ENCODE measurements at regions not wholly inside any gene's neighbourhood (a gene's known extent, or its start where the extent isn't known, plus 50 kb on each side); places are given as distances from the start of the nearest gene placed in this dataset.

- Histone ChIP-seq H3K4me3 (ENCODE audit: low read length) (no peak overlapping the region), H3K4me1 (ENCODE audit: low read length) (no peaks in the 10 kb centered on the region), H3K36me3 (replicated peaks; ENCODE audit: low read depth, low read length) (no peaks in the 10 kb centered on the region), H3K79me2 (ENCODE audit: low read length) (no peaks in the 10 kb centered on the region), H4K20me1 (ENCODE audit: insufficient read depth, low read length) (no peaks in the 10 kb centered on the region), H3K27me3 (ENCODE audit: low read depth, low read length) (0 out of 2 replicates have a peak, but pooled peaks cover 4% of the 10 kb centered on the region), H2AFZ (ENCODE audit: low read depth, low read length) (no peak overlapping the region), H3K9me3 (ENCODE audit: insufficient read depth, low read length) (no peaks in the 10 kb centered on the region), H3K9ac (ENCODE audit: low read length) (no peak overlapping the region), H3K27ac (ENCODE audit: low read length) (no peak overlapping the region), H3K4me2 (ENCODE audit: low read length) (no peak overlapping the region)
- TF ChIP-seq EZH2phosphoT487 (IDR thresholded peaks at IDR 0.05; ENCODE audit: low read depth), result no peak
- TF ChIP-seq, protein P1, sequence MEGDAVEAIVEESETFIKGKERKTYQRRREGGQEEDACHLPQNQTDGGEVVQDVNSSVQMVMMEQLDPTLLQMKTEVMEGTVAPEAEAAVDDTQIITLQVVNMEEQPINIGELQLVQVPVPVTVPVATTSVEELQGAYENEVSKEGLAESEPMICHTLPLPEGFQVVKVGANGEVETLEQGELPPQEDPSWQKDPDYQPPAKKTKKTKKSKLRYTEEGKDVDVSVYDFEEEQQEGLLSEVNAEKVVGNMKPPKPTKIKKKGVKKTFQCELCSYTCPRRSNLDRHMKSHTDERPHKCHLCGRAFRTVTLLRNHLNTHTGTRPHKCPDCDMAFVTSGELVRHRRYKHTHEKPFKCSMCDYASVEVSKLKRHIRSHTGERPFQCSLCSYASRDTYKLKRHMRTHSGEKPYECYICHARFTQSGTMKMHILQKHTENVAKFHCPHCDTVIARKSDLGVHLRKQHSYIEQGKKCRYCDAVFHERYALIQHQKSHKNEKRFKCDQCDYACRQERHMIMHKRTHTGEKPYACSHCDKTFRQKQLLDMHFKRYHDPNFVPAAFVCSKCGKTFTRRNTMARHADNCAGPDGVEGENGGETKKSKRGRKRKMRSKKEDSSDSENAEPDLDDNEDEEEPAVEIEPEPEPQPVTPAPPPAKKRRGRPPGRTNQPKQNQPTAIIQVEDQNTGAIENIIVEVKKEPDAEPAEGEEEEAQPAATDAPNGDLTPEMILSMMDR (IDR thresholded peaks at IDR 0.05; ENCODE audit: low read depth, low read length), result no peak
Measured at GRCh38 chr20:16166737-16167136, 406.5 kb downstream of the KIF16B start.

GRCh38 chr20:16158976-16159286 lies 414.3 kb downstream of the KIF16B start:
- Histone ChIP-seq H3K79me2 (ENCODE audit: low read length) (no peaks in the 10 kb centered on the region), H3K4me3 (ENCODE audit: low read length) (peak overlapping the region; percentile 65), H3K36me3 (replicated peaks; ENCODE audit: low read depth, low read length) (no peaks in the 10 kb centered on the region), H3K27ac (ENCODE audit: low read length) (peak overlapping the region; percentile 43), H3K4me2 (ENCODE audit: low read length) (peak overlapping the region; percentile 88), H2AFZ (ENCODE audit: low read depth, low read length) (peak overlapping the region; percentile 21; the same call in 1 of the 2 replicates), H3K4me1 (ENCODE audit: low read length) (peaks cover 19% of the 10 kb centered on the region), H3K9me3 (ENCODE audit: insufficient read depth, low read length) (0 out of 2 replicates have a peak, but pooled peaks cover 3% of the 10 kb centered on the region), H4K20me1 (ENCODE audit: insufficient read depth, low read length) (no peaks in the 10 kb centered on the region), H3K9ac (ENCODE audit: low read length) (no peak overlapping the region), H3K27me3 (ENCODE audit: low read depth, low read length) (0 out of 2 replicates have a peak, but pooled peaks cover 7% of the 10 kb centered on the region)
- no peak for TF ChIP-seq EZH2phosphoT487 (IDR thresholded peaks at IDR 0.05; ENCODE audit: low read depth)
- TF ChIP-seq, protein P1 (IDR thresholded peaks at IDR 0.05; ENCODE audit: low read depth, low read length), result peak; percentile 14

DNA sequence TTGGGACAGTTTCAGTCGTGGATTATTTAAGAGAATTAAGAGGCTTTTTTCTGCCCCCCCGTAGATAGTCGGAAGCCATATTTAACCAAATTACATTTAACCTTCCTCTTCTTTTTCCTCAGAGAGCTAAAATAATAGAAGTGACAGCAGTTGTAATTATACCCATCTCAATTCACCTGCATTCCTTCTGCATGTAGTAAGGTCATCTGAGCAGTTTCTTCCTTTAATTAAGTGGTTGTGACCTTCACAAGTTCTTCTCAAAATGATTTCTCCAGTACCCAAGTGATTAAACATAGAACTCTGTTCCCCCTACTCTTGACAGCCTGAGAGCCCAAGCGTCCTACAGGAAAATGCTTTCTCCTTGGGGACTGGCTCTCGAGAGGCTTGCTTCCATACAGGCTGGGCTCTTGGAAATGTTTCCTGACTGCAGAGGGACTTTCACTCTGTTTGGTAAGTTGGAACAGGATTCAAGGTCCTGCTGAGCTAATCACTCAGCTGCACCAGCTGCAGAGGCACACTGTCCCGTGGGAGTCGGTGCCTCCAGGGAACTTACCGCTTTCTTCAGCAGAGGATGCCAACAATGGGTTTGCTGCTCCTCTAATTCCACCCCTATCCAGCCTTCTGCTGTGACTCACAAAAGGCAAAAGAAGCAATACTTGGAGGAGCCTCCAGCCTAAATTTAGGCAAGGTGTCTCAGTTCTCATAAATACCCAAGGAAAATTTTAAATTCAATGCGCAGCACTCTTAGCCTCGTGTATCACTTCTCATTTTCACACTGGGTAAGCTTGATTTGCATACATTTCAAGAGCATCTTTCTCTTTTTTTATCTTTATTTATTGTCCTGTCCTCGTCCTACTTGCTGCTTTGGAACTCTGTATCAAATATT lies 414.9 kb downstream of the KIF16B start:
- H3K4me1 ChIP-seq (ENCODE audit: low read length), result peaks cover 19% of the 10 kb centered on the region
- 0 out of 2 replicates have a peak overlapping the region, but pooled peaks have one; percentile 12 for H3K9ac ChIP-seq (ENCODE audit: low read length)
- no peaks in the 10 kb centered on the region for H3K79me2 ChIP-seq (ENCODE audit: low read length)
- H3K9me3 ChIP-seq (ENCODE audit: insufficient read depth, low read length), result 0 out of 2 replicates have a peak, but pooled peaks cover 3% of the 10 kb centered on the region
- peak overlapping the region; percentile 88 for H3K4me2 ChIP-seq (ENCODE audit: low read length)
- H3K36me3 ChIP-seq (replicated peaks; ENCODE audit: low read depth, low read length), result no peaks in the 10 kb centered on the region
- peak overlapping the region; percentile 21; the same call in 1 of the 2 replicates for H2AFZ ChIP-seq (ENCODE audit: low read depth, low read length)
- H3K27ac ChIP-seq (ENCODE audit: low read length), result peak overlapping the region; percentile 43
- 0 out of 2 replicates have a peak, but pooled peaks cover 7% of the 10 kb centered on the region for H3K27me3 ChIP-seq (ENCODE audit: low read depth, low read length)
- H3K4me3 ChIP-seq (ENCODE audit: low read length), result peak overlapping the region; percentile 65
- TF ChIP-seq EZH2phosphoT487 (IDR thresholded peaks at IDR 0.05; ENCODE audit: low read depth), result no peak
- TF ChIP-seq, protein P1 (IDR thresholded peaks at IDR 0.05; ENCODE audit: low read depth, low read length), result no peak
- no peaks in the 10 kb centered on the region for H4K20me1 ChIP-seq (ENCODE audit: insufficient read depth, low read length)

- Histone ChIP-seq H4K20me1 (ENCODE audit: insufficient read depth, low read length) (no peaks in the 10 kb centered on the region), H3K79me2 (ENCODE audit: low read length) (no peaks in the 10 kb centered on the region), H3K9ac (ENCODE audit: low read length) (no peak overlapping the region), H3K36me3 (replicated peaks; ENCODE audit: low read depth, low read length) (no peaks in the 10 kb centered on the region), H3K9me3 (ENCODE audit: insufficient read depth, low read length) (no peaks in the 10 kb centered on the region), H3K4me3 (ENCODE audit: low read length) (no peak overlapping the region), H3K27ac (ENCODE audit: low read length) (no peak overlapping the region), H2AFZ (ENCODE audit: low read depth, low read length) (no peak overlapping the region), H3K27me3 (ENCODE audit: low read depth, low read length) (no peaks in the 10 kb centered on the region), H3K4me2 (ENCODE audit: low read length) (no peak overlapping the region), H3K4me1 (ENCODE audit: low read length) (no peaks in the 10 kb centered on the region)
- TF ChIP-seq, protein P1 (IDR thresholded peaks at IDR 0.05; ENCODE audit: low read depth, low read length), result no peak
- no peak for TF ChIP-seq EZH2phosphoT487 (IDR thresholded peaks at IDR 0.05; ENCODE audit: low read depth)
Measured at GRCh38 chr20:16147916-16148315, 425.3 kb downstream of the KIF16B start.

Data from OCI-LY3 (cell line).